ENCODE measurements at regions not wholly inside any gene's neighbourhood (a gene's known extent, or its start where the extent isn't known, plus 50 kb on each side); places are given as distances from the start of the nearest gene placed in this dataset.

GRCh38 chr20:22862671-22863230 is 172.4 kb upstream of the SSTR4 start:
- no peaks in the 10 kb centered on the region for H3K4me1 ChIP-seq (ENCODE audit: control insufficient read depth in 1 of 2, insufficient read depth in 2 of 2, low read length in 2 of 2)
- H3K9me3 ChIP-seq (ENCODE audit: control insufficient read depth in 1 of 2, low read length in 2 of 2) = no peaks in the 10 kb centered on the region
- no peak overlapping the region for H3K9ac ChIP-seq (ENCODE audit: low read depth in 1 of 2, low read length in 2 of 2)
- H3K27me3 ChIP-seq (ENCODE audit: control insufficient read depth in 1 of 2, insufficient read depth in 2 of 2, low read length in 2 of 2) = no peaks in the 10 kb centered on the region
- H3K4me3 ChIP-seq (ENCODE audit: low read depth in 1 of 2, low read length in 2 of 2) = no peak overlapping the region
- no peak overlapping the region for H3K27ac ChIP-seq (ENCODE audit: low read depth, low read length)
- no peaks in the 10 kb centered on the region for H3K36me3 ChIP-seq (ENCODE audit: control insufficient read depth in 1 of 2, insufficient read depth in 2 of 2, low read length in 2 of 2)

- Histone ChIP-seq H3K4me1 (ENCODE audit: control insufficient read depth in 1 of 2, insufficient read depth in 2 of 2, low read length in 2 of 2) (no peaks in the 10 kb centered on the region), H3K27me3 (ENCODE audit: control insufficient read depth in 1 of 2, insufficient read depth in 2 of 2, low read length in 2 of 2) (no peaks in the 10 kb centered on the region), H3K4me3 (ENCODE audit: low read depth in 1 of 2, low read length in 2 of 2) (no peak overlapping the region), H3K27ac (ENCODE audit: low read depth, low read length) (no peak overlapping the region), H3K9ac (ENCODE audit: low read depth in 1 of 2, low read length in 2 of 2) (no peak overlapping the region), H3K36me3 (ENCODE audit: control insufficient read depth in 1 of 2, insufficient read depth in 2 of 2, low read length in 2 of 2) (no peaks in the 10 kb centered on the region), H3K9me3 (ENCODE audit: control insufficient read depth in 1 of 2, low read length in 2 of 2) (no peaks in the 10 kb centered on the region)
Measured at GRCh38 chr20:22863826-22864225, 171.3 kb upstream of the SSTR4 start.

GRCh38 chr20:22866812-22867341 is 168.2 kb upstream of the SSTR4 start:
- no peak overlapping the region for H3K4me3 ChIP-seq (ENCODE audit: low read depth in 1 of 2, low read length in 2 of 2)
- H3K27me3 ChIP-seq (ENCODE audit: control insufficient read depth in 1 of 2, insufficient read depth in 2 of 2, low read length in 2 of 2) = no peaks in the 10 kb centered on the region
- no peaks in the 10 kb centered on the region for H3K36me3 ChIP-seq (ENCODE audit: control insufficient read depth in 1 of 2, insufficient read depth in 2 of 2, low read length in 2 of 2)
- no peak overlapping the region for H3K27ac ChIP-seq (ENCODE audit: low read depth, low read length)
- H3K9ac ChIP-seq (ENCODE audit: low read depth in 1 of 2, low read length in 2 of 2) = no peak overlapping the region
- no peaks in the 10 kb centered on the region for H3K9me3 ChIP-seq (ENCODE audit: control insufficient read depth in 1 of 2, low read length in 2 of 2)
- no peaks in the 10 kb centered on the region for H3K4me1 ChIP-seq (ENCODE audit: control insufficient read depth in 1 of 2, insufficient read depth in 2 of 2, low read length in 2 of 2)

- no peaks in the 10 kb centered on the region for H3K36me3 ChIP-seq (ENCODE audit: control insufficient read depth in 1 of 2, insufficient read depth in 2 of 2, low read length in 2 of 2)
- H3K27ac ChIP-seq (ENCODE audit: low read depth, low read length) = no peak overlapping the region
- no peak overlapping the region for H3K4me3 ChIP-seq (ENCODE audit: low read depth in 1 of 2, low read length in 2 of 2)
- no peak overlapping the region for H3K9ac ChIP-seq (ENCODE audit: low read depth in 1 of 2, low read length in 2 of 2)
- no peaks in the 10 kb centered on the region for H3K27me3 ChIP-seq (ENCODE audit: control insufficient read depth in 1 of 2, insufficient read depth in 2 of 2, low read length in 2 of 2)
- H3K9me3 ChIP-seq (ENCODE audit: control insufficient read depth in 1 of 2, low read length in 2 of 2) = no peaks in the 10 kb centered on the region
- no peaks in the 10 kb centered on the region for H3K4me1 ChIP-seq (ENCODE audit: control insufficient read depth in 1 of 2, insufficient read depth in 2 of 2, low read length in 2 of 2)
Measured at GRCh38 chr20:22878166-22878565, 156.9 kb upstream of the SSTR4 start.

- H3K9ac ChIP-seq (ENCODE audit: low read depth in 1 of 2, low read length in 2 of 2) = no peak overlapping the region
- no peaks in the 10 kb centered on the region for H3K36me3 ChIP-seq (ENCODE audit: control insufficient read depth in 1 of 2, insufficient read depth in 2 of 2, low read length in 2 of 2)
- H3K9me3 ChIP-seq (ENCODE audit: control insufficient read depth in 1 of 2, low read length in 2 of 2) = no peaks in the 10 kb centered on the region
- H3K4me3 ChIP-seq (ENCODE audit: low read depth in 1 of 2, low read length in 2 of 2) = no peak overlapping the region
- no peaks in the 10 kb centered on the region for H3K27me3 ChIP-seq (ENCODE audit: control insufficient read depth in 1 of 2, insufficient read depth in 2 of 2, low read length in 2 of 2)
- H3K27ac ChIP-seq (ENCODE audit: low read depth, low read length) = no peak overlapping the region
- H3K4me1 ChIP-seq (ENCODE audit: control insufficient read depth in 1 of 2, insufficient read depth in 2 of 2, low read length in 2 of 2) = no peaks in the 10 kb centered on the region
Measured at GRCh38 chr20:22880277-22880676, 154.8 kb upstream of the SSTR4 start.

- no peak overlapping the region for H3K4me3 ChIP-seq (ENCODE audit: low read depth in 1 of 2, low read length in 2 of 2)
- no peak overlapping the region for H3K9ac ChIP-seq (ENCODE audit: low read depth in 1 of 2, low read length in 2 of 2)
- no peak overlapping the region for H3K27ac ChIP-seq (ENCODE audit: low read depth, low read length)
- H3K9me3 ChIP-seq (ENCODE audit: control insufficient read depth in 1 of 2, low read length in 2 of 2) = no peaks in the 10 kb centered on the region
- no peaks in the 10 kb centered on the region for H3K36me3 ChIP-seq (ENCODE audit: control insufficient read depth in 1 of 2, insufficient read depth in 2 of 2, low read length in 2 of 2)
- no peaks in the 10 kb centered on the region for H3K4me1 ChIP-seq (ENCODE audit: control insufficient read depth in 1 of 2, insufficient read depth in 2 of 2, low read length in 2 of 2)
- H3K27me3 ChIP-seq (ENCODE audit: control insufficient read depth in 1 of 2, insufficient read depth in 2 of 2, low read length in 2 of 2) = no peaks in the 10 kb centered on the region
Measured at GRCh38 chr20:22887796-22888195, 147.3 kb upstream of the SSTR4 start.

- Histone ChIP-seq H3K9me3 (ENCODE audit: control insufficient read depth in 1 of 2, low read length in 2 of 2) (no peaks in the 10 kb centered on the region), H3K4me1 (ENCODE audit: control insufficient read depth in 1 of 2, insufficient read depth in 2 of 2, low read length in 2 of 2) (no peaks in the 10 kb centered on the region), H3K27ac (ENCODE audit: low read depth, low read length) (no peak overlapping the region), H3K4me3 (ENCODE audit: low read depth in 1 of 2, low read length in 2 of 2) (no peak overlapping the region), H3K27me3 (ENCODE audit: control insufficient read depth in 1 of 2, insufficient read depth in 2 of 2, low read length in 2 of 2) (no peaks in the 10 kb centered on the region), H3K9ac (ENCODE audit: low read depth in 1 of 2, low read length in 2 of 2) (no peak overlapping the region), H3K36me3 (ENCODE audit: control insufficient read depth in 1 of 2, insufficient read depth in 2 of 2, low read length in 2 of 2) (no peaks in the 10 kb centered on the region)
Measured at GRCh38 chr20:22890594-22891300, 144.4 kb upstream of the SSTR4 start.

- no peak overlapping the region for H3K27ac ChIP-seq (ENCODE audit: low read depth, low read length)
- no peak overlapping the region for H3K9ac ChIP-seq (ENCODE audit: low read depth in 1 of 2, low read length in 2 of 2)
- no peaks in the 10 kb centered on the region for H3K9me3 ChIP-seq (ENCODE audit: control insufficient read depth in 1 of 2, low read length in 2 of 2)
- H3K36me3 ChIP-seq (ENCODE audit: control insufficient read depth in 1 of 2, insufficient read depth in 2 of 2, low read length in 2 of 2) = no peaks in the 10 kb centered on the region
- no peak overlapping the region for H3K4me3 ChIP-seq (ENCODE audit: low read depth in 1 of 2, low read length in 2 of 2)
- no peaks in the 10 kb centered on the region for H3K27me3 ChIP-seq (ENCODE audit: control insufficient read depth in 1 of 2, insufficient read depth in 2 of 2, low read length in 2 of 2)
- no peaks in the 10 kb centered on the region for H3K4me1 ChIP-seq (ENCODE audit: control insufficient read depth in 1 of 2, insufficient read depth in 2 of 2, low read length in 2 of 2)
Measured at GRCh38 chr20:22901164-22901563, 133.9 kb upstream of the SSTR4 start.

GRCh38 chr20:22901921-22902320 is 133.2 kb upstream of the SSTR4 start:
- Histone ChIP-seq H3K9ac (ENCODE audit: low read depth in 1 of 2, low read length in 2 of 2) (no peak overlapping the region), H3K36me3 (ENCODE audit: control insufficient read depth in 1 of 2, insufficient read depth in 2 of 2, low read length in 2 of 2) (no peaks in the 10 kb centered on the region), H3K27me3 (ENCODE audit: control insufficient read depth in 1 of 2, insufficient read depth in 2 of 2, low read length in 2 of 2) (no peaks in the 10 kb centered on the region), H3K9me3 (ENCODE audit: control insufficient read depth in 1 of 2, low read length in 2 of 2) (no peaks in the 10 kb centered on the region), H3K27ac (ENCODE audit: low read depth, low read length) (no peak overlapping the region), H3K4me1 (ENCODE audit: control insufficient read depth in 1 of 2, insufficient read depth in 2 of 2, low read length in 2 of 2) (no peaks in the 10 kb centered on the region), H3K4me3 (ENCODE audit: low read depth in 1 of 2, low read length in 2 of 2) (no peak overlapping the region)

GRCh38 chr20:22904386-22904785 is 130.7 kb upstream of the SSTR4 start:
- H3K4me1 ChIP-seq (ENCODE audit: control insufficient read depth in 1 of 2, insufficient read depth in 2 of 2, low read length in 2 of 2) = no peaks in the 10 kb centered on the region
- H3K27me3 ChIP-seq (ENCODE audit: control insufficient read depth in 1 of 2, insufficient read depth in 2 of 2, low read length in 2 of 2) = no peaks in the 10 kb centered on the region
- no peaks in the 10 kb centered on the region for H3K36me3 ChIP-seq (ENCODE audit: control insufficient read depth in 1 of 2, insufficient read depth in 2 of 2, low read length in 2 of 2)
- no peak overlapping the region for H3K4me3 ChIP-seq (ENCODE audit: low read depth in 1 of 2, low read length in 2 of 2)
- H3K27ac ChIP-seq (ENCODE audit: low read depth, low read length) = no peak overlapping the region
- H3K9ac ChIP-seq (ENCODE audit: low read depth in 1 of 2, low read length in 2 of 2) = no peak overlapping the region
- no peaks in the 10 kb centered on the region for H3K9me3 ChIP-seq (ENCODE audit: control insufficient read depth in 1 of 2, low read length in 2 of 2)
